ENCODE measurements at regions not wholly inside any gene's neighbourhood (a gene's known extent, or its start where the extent isn't known, plus 50 kb on each side); places are given as distances from the start of the nearest gene placed in this dataset.

GRCh38 chr5:173717959-173718358, 101.5 kb upstream of the BOD1 start:
- Mint-ChIP-seq H3K9me3 (no peaks in the 10 kb centered on the region), H3K4me3 (no peak overlapping the region), H3K4me1 (peaks cover 82% of the 10 kb centered on the region), H3K27me3 (ENCODE audit: low read depth, poor library complexity) (peaks cover 20% of the 10 kb centered on the region), H3K36me3 (ENCODE audit: low read depth) (no peaks in the 10 kb centered on the region), H3K27ac (no peak overlapping the region)
- TF ChIP-seq CTCF (IDR thresholded peaks at IDR 0.05), result no peak
- DNase-seq, result no peak

- Mint-ChIP-seq H3K4me1 (peaks cover 77% of the 10 kb centered on the region), H3K27me3 (ENCODE audit: low read depth, poor library complexity) (peaks cover 22% of the 10 kb centered on the region), H3K27ac (no peak overlapping the region), H3K36me3 (ENCODE audit: low read depth) (no peaks in the 10 kb centered on the region), H3K9me3 (no peaks in the 10 kb centered on the region), H3K4me3 (no peak overlapping the region)
- TF ChIP-seq CTCF (IDR thresholded peaks at IDR 0.05), result no peak
- no peak for DNase-seq
Observed at GRCh38 chr5:173718469-173718868, 102.0 kb upstream of the BOD1 start.

- Mint-ChIP-seq H3K4me3 (no peak overlapping the region), H3K4me1 (peaks cover 64% of the 10 kb centered on the region), H3K9me3 (peaks cover 2% of the 10 kb centered on the region), H3K27me3 (ENCODE audit: low read depth, poor library complexity) (peaks cover 25% of the 10 kb centered on the region), H3K36me3 (ENCODE audit: low read depth) (no peaks in the 10 kb centered on the region), H3K27ac (no peak overlapping the region)
- no peak for TF ChIP-seq CTCF (IDR thresholded peaks at IDR 0.05)
- peak; percentile 44 for DNase-seq
Observed at GRCh38 chr5:173719731-173720082, 103.3 kb upstream of the BOD1 start.

- peak; percentile 25 for DNase-seq
- no peak overlapping the region for H3K27ac Mint-ChIP-seq
Observed at GRCh38 chr5:173720286-173720952, 104.0 kb upstream of the BOD1 start.

GRCh38 chr5:173720953-173721600, 104.6 kb upstream of the BOD1 start:
- H3K9me3 Mint-ChIP-seq, result peaks cover 16% of the 10 kb centered on the region
- no peak overlapping the region for H3K27ac Mint-ChIP-seq
- H3K4me3 Mint-ChIP-seq, result no peak overlapping the region
- H3K4me1 Mint-ChIP-seq, result peaks cover 50% of the 10 kb centered on the region
- TF ChIP-seq CTCF (IDR thresholded peaks at IDR 0.05), result peak; percentile 16
- H3K27me3 Mint-ChIP-seq (ENCODE audit: low read depth, poor library complexity), result peaks cover 20% of the 10 kb centered on the region
- DNase-seq, result no peak
- H3K36me3 Mint-ChIP-seq (ENCODE audit: low read depth), result no peaks in the 10 kb centered on the region

More at GRCh38 chr5:173720286-173720952, 104.0 kb upstream of the BOD1 start:
- TF ChIP-seq CTCF (IDR thresholded peaks at IDR 0.05), result no peak
- Mint-ChIP-seq H3K4me3 (no peak overlapping the region), H3K36me3 (ENCODE audit: low read depth) (no peaks in the 10 kb centered on the region), H3K4me1 (peaks cover 57% of the 10 kb centered on the region), H3K9me3 (peaks cover 9% of the 10 kb centered on the region), H3K27me3 (ENCODE audit: low read depth, poor library complexity) (peaks cover 24% of the 10 kb centered on the region)
